Left ventricle myocardium inferior (tissue), 1 donor: ENCODE measurements at regions not wholly inside any gene's neighbourhood (a gene's known extent, or its start where the extent isn't known, plus 50 kb on each side); places are given as distances from the start of the nearest gene placed in this dataset.

Experiments used
- DNase-seq: peaks from one replicate; pipeline ENCODE4 v3.0.0-alpha.2; 2020
- H3K27ac ChIP-seq: fragments of 200-600 bp; replicated peaks from 2 replicates; pipeline ENCODE4 v1.8.0; 2021
- H3K27me3 ChIP-seq: fragments of 200-600 bp; 2 replicates; pipeline ENCODE4 v1.8.0; 2021; ENCODE audit warnings: low read depth
- H3K36me3 ChIP-seq: fragments of 200-600 bp; 2 replicates; pipeline ENCODE4 v1.8.0; 2021
- H3K4me1 ChIP-seq: fragments of 200-600 bp; 2 replicates; pipeline ENCODE4 v1.8.0; 2021
- H3K4me3 ChIP-seq: fragments of 200-600 bp; 2 replicates; pipeline ENCODE4 v1.8.0; 2021; ENCODE audit warnings: mild to moderate bottlenecking, moderate library complexity
- H3K9me3 ChIP-seq: fragments of 200-600 bp; replicated peaks from 2 replicates; pipeline ENCODE4 v1.8.0; 2021
- intact Hi-C: fragments of 100-400 bp; cut with micrococcal nuclease; formaldehyde crosslinking; loops from one replicate; pipeline ENCODE4 v1.11.0; 2022
- TF ChIP-seq, protein P1 (sequence below): fragments of 200-600 bp; IDR thresholded peaks from 2 replicates; pipeline ENCODE4 v1.8.0; 2021; ENCODE audit warnings: antibody characterized with exemption, mild to moderate bottlenecking, borderline replicate concordance
- donor health status: DM: no; HTN: yes; CAD: no; lungs with severe emphysema.

DNA sequence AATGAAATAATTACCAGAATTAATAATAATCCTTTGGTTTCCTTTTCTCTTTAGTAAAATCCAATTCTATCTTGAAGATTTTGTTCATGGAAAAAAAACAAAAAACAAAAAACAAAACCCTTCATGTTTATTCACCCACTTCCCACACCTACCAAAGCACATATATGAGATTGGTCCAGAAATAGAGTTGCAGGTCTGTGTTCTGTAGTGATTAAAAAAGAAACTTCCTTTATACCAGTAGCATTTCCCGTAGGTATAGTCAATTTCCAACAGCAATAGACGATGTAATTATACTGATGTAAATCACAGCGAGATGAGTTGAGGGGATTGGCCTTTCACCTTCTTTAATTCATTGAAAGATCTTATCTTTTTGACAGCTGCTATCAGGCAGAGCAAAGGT, 194.6 kb downstream of the SOX2 start:
- H3K27me3 ChIP-seq = peaks cover 6% of the 10 kb centered on the region
- H3K4me3 ChIP-seq = no peak overlapping the region
- TF ChIP-seq, protein P1, sequence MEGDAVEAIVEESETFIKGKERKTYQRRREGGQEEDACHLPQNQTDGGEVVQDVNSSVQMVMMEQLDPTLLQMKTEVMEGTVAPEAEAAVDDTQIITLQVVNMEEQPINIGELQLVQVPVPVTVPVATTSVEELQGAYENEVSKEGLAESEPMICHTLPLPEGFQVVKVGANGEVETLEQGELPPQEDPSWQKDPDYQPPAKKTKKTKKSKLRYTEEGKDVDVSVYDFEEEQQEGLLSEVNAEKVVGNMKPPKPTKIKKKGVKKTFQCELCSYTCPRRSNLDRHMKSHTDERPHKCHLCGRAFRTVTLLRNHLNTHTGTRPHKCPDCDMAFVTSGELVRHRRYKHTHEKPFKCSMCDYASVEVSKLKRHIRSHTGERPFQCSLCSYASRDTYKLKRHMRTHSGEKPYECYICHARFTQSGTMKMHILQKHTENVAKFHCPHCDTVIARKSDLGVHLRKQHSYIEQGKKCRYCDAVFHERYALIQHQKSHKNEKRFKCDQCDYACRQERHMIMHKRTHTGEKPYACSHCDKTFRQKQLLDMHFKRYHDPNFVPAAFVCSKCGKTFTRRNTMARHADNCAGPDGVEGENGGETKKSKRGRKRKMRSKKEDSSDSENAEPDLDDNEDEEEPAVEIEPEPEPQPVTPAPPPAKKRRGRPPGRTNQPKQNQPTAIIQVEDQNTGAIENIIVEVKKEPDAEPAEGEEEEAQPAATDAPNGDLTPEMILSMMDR = no peak
- DNase-seq = no peak
- no peaks in the 10 kb centered on the region for H3K36me3 ChIP-seq
- intact Hi-C loops = no loop called here
- no peaks in the 10 kb centered on the region for H3K4me1 ChIP-seq
- no peak overlapping the region for H3K27ac ChIP-seq
- no peaks in the 10 kb centered on the region for H3K9me3 ChIP-seq

GRCh38 chr3:181909241-181909640, 197.5 kb downstream of the SOX2 start:
- TF ChIP-seq, protein P1 = no peak
- H3K27ac ChIP-seq = no peak overlapping the region
- H3K4me1 ChIP-seq = no peaks in the 10 kb centered on the region
- intact Hi-C loops = no loop called here
- H3K9me3 ChIP-seq = no peaks in the 10 kb centered on the region
- DNase-seq = no peak
- H3K27me3 ChIP-seq = peaks cover 4% of the 10 kb centered on the region
- H3K36me3 ChIP-seq = no peaks in the 10 kb centered on the region
- no peak overlapping the region for H3K4me3 ChIP-seq

- Histone ChIP-seq H3K9me3 (no peaks in the 10 kb centered on the region), H3K27me3 (peaks cover 4% of the 10 kb centered on the region), H3K27ac (no peak overlapping the region), H3K4me3 (no peak overlapping the region), H3K36me3 (no peaks in the 10 kb centered on the region), H3K4me1 (no peaks in the 10 kb centered on the region)
- TF ChIP-seq, protein P1 = no peak
- no peak for DNase-seq
- intact Hi-C loops = no loop called here
Observed at GRCh38 chr3:181912384-181912783, 200.7 kb downstream of the SOX2 start.

DNA sequence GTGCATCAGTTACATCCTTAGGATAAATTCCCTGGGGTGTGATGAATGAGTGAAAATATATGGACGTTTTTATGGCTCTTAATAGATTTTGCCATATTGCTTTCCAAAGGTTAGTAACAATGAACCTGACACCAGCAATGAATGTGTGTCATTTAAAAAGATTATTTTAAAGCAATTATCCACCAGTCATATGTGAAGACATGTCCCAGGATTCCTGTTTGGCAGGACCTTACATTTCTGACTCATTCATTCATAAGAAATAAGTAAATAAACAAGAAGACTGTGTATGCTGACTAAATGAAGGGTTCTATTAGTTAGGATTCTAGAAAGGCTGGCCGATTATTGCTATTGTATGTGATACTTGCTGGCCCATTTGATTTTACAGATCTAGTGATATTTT, 201.5 kb downstream of the SOX2 start:
- no peak for DNase-seq
- intact Hi-C loops = no loop called here
- H3K4me1 ChIP-seq = no peaks in the 10 kb centered on the region
- TF ChIP-seq, protein P1 = no peak
- peaks cover 4% of the 10 kb centered on the region for H3K27me3 ChIP-seq
- no peak overlapping the region for H3K27ac ChIP-seq
- H3K36me3 ChIP-seq = no peaks in the 10 kb centered on the region
- H3K4me3 ChIP-seq = no peak overlapping the region
- H3K9me3 ChIP-seq = no peaks in the 10 kb centered on the region

DNA sequence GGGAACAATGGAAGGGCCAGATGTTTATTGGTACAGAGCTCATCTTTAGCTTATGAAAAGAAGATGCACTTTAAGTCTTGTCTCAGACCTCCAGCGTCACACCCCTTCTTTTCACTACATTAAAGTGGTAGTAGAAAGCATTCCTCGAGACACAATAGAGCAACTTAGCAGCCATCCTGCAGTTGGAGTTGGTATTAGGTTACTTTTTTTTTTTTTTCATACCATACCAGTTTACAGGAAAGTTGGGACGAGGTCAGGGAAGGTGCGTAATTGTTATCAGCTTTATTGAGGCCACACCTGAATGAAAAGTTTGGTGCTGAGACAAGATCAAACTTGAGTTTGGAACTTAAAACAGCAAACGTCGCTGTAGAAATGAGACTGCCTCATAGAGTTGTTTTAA, 203.8 kb downstream of the SOX2 start:
- intact Hi-C loops = no loop called here
- TF ChIP-seq, protein P1 = no peak
- DNase-seq = no peak
- Histone ChIP-seq H3K4me1 (no peaks in the 10 kb centered on the region), H3K36me3 (no peaks in the 10 kb centered on the region), H3K27me3 (peaks cover 4% of the 10 kb centered on the region), H3K4me3 (no peak overlapping the region), H3K27ac (no peak overlapping the region), H3K9me3 (no peaks in the 10 kb centered on the region)

- Histone ChIP-seq H3K9me3 (no peaks in the 10 kb centered on the region), H3K4me1 (no peaks in the 10 kb centered on the region), H3K27me3 (peaks cover 4% of the 10 kb centered on the region), H3K36me3 (no peaks in the 10 kb centered on the region), H3K4me3 (no peak overlapping the region), H3K27ac (no peak overlapping the region)
- no peak for DNase-seq
- TF ChIP-seq, protein P1 = no peak
- intact Hi-C loops = no loop called here
Observed at GRCh38 chr3:181916013-181916412, 204.3 kb downstream of the SOX2 start.
